D721Med (cell line): ENCODE measurements at regions not wholly inside any gene's neighbourhood (a gene's known extent, or its start where the extent isn't known, plus 50 kb on each side); places are given as distances from the start of the nearest gene placed in this dataset.

Experiments used
- DNase-seq: peaks from one replicate; pipeline ENCODE4 v3.0.0; 2011; ENCODE audit warnings: low spot score; ENCODE audit not compliant: insufficient read length
- FAIRE-seq: peaks from 2 replicates; lab custom pipeline; 2011; peaks lifted over from hg19 to GRCh38; lab: Jason Lieb, UNC
- CTCF ChIP-seq: IDR thresholded peaks from 2 replicates; pipeline ENCODE4 v1.5.1; 2012; ENCODE audit warnings: mild to moderate bottlenecking, control low read depth; ENCODE audit not compliant: insufficient read depth; ENCODE audit errors: missing control alignments

GRCh38 chr1:201645956-201646355 is 107.0 kb downstream of the NAV1 start:
- TF ChIP-seq CTCF, result no peak
- DNase-seq (no peak), FAIRE-seq (no peak)

GRCh38 chr1:201646411-201647022 is 107.6 kb downstream of the NAV1 start:
- TF ChIP-seq CTCF, result no peak
- FAIRE-seq (no peak), DNase-seq (no peak)

- FAIRE-seq (no peak), DNase-seq (no peak)
- no peak for TF ChIP-seq CTCF
Observed at GRCh38 chr1:201647094-201647493, 108.2 kb downstream of the NAV1 start.

GRCh38 chr1:201647722-201648065 is 108.8 kb downstream of the NAV1 start:
- FAIRE-seq (no peak), DNase-seq (no peak)
- no peak for TF ChIP-seq CTCF

GRCh38 chr1:201648066-201648906 is 109.4 kb downstream of the NAV1 start:
- TF ChIP-seq CTCF, result no peak
- FAIRE-seq (no peak), DNase-seq (peak; percentile 86)

- FAIRE-seq (no peak), DNase-seq (no peak)
- TF ChIP-seq CTCF, result no peak
Observed at GRCh38 chr1:201648907-201649721, 110.2 kb downstream of the NAV1 start.
